Adipocyte (in vitro differentiated cells): ENCODE measurements at regions not wholly inside any gene's neighbourhood (a gene's known extent, or its start where the extent isn't known, plus 50 kb on each side); places are given as distances from the start of the nearest gene placed in this dataset.

Experiments
- DNase-seq: peaks from one replicate; pipeline ENCODE4 v3.0.0-alpha.2; 2015; ENCODE audit warnings: low read depth
- H3K27me3 ChIP-seq: replicated peaks from 2 replicates; pipeline ENCODE4 v1.7.0; 2013; ENCODE audit warnings: mild to moderate bottlenecking, low read length, moderate library complexity; ENCODE audit not compliant: control insufficient read depth, insufficient read depth
- H3K36me3 ChIP-seq: 2 replicates; pipeline ENCODE4 v1.7.0; 2013; ENCODE audit warnings: low read length, mild to moderate bottlenecking, moderate library complexity; ENCODE audit not compliant: control insufficient read depth, insufficient read depth, severe bottlenecking
- H3K4me1 ChIP-seq: 2 replicates; pipeline ENCODE4 v1.7.0; 2013; ENCODE audit warnings: mild to moderate bottlenecking, low read length, moderate library complexity; ENCODE audit not compliant: control insufficient read depth, insufficient read depth
- H3K4me3 ChIP-seq: 2 replicates; pipeline ENCODE4 v1.7.0; 2013; ENCODE audit warnings: mild to moderate bottlenecking, low read length, moderate library complexity
- H3K9ac ChIP-seq: 2 replicates; pipeline ENCODE4 v1.7.0; 2013; ENCODE audit warnings: mild to moderate bottlenecking, low read length, moderate library complexity
- H3K9me3 ChIP-seq: 2 replicates; pipeline ENCODE4 v1.7.0; 2013; ENCODE audit warnings: mild to moderate bottlenecking, low read length, moderate library complexity; ENCODE audit not compliant: control insufficient read depth

- Histone ChIP-seq H3K9me3 (no peaks in the 10 kb centered on the region), H3K27me3 (no peaks in the 10 kb centered on the region), H3K36me3 (no peaks in the 10 kb centered on the region), H3K9ac (no peak overlapping the region), H3K4me3 (no peak overlapping the region), H3K4me1 (peaks cover 46% of the 10 kb centered on the region)
- DNase-seq, result no peak
Measured at GRCh38 chr9:16136451-16136850, 583.6 kb downstream of the CCDC171 start.

GRCh38 chr9:16136961-16137360 lies 584.1 kb downstream of the CCDC171 start:
- peak; percentile 62 for DNase-seq
- Histone ChIP-seq H3K4me1 (peaks cover 46% of the 10 kb centered on the region), H3K4me3 (no peak overlapping the region), H3K36me3 (no peaks in the 10 kb centered on the region), H3K9me3 (no peaks in the 10 kb centered on the region), H3K9ac (no peak overlapping the region), H3K27me3 (no peaks in the 10 kb centered on the region)

GRCh38 chr9:16138561-16139491 lies 586.0 kb downstream of the CCDC171 start:
- Histone ChIP-seq H3K4me3 (no peak overlapping the region), H3K9ac (no peak overlapping the region), H3K27me3 (no peaks in the 10 kb centered on the region), H3K9me3 (no peaks in the 10 kb centered on the region), H3K36me3 (no peaks in the 10 kb centered on the region), H3K4me1 (peaks cover 34% of the 10 kb centered on the region)
- peak; percentile 81 for DNase-seq

GRCh38 chr9:16139774-16140173 lies 586.9 kb downstream of the CCDC171 start:
- DNase-seq, result peak; percentile 22
- Histone ChIP-seq H3K9me3 (no peaks in the 10 kb centered on the region), H3K9ac (no peak overlapping the region), H3K4me1 (peaks cover 34% of the 10 kb centered on the region), H3K27me3 (no peaks in the 10 kb centered on the region), H3K4me3 (no peak overlapping the region), H3K36me3 (no peaks in the 10 kb centered on the region)

- Histone ChIP-seq H3K36me3 (no peaks in the 10 kb centered on the region), H3K9me3 (no peaks in the 10 kb centered on the region), H3K4me3 (no peak overlapping the region), H3K9ac (no peak overlapping the region), H3K27me3 (peaks cover 5% of the 10 kb centered on the region), H3K4me1 (peaks cover 17% of the 10 kb centered on the region)
- no peak for DNase-seq
Measured at GRCh38 chr9:16143310-16143709, 590.5 kb downstream of the CCDC171 start.

GRCh38 chr9:16143947-16144890 lies 591.4 kb downstream of the CCDC171 start:
- Histone ChIP-seq H3K9ac (no peak overlapping the region), H3K4me1 (peaks cover 8% of the 10 kb centered on the region), H3K9me3 (no peaks in the 10 kb centered on the region), H3K4me3 (no peak overlapping the region), H3K36me3 (no peaks in the 10 kb centered on the region), H3K27me3 (peaks cover 5% of the 10 kb centered on the region)
- DNase-seq, result no peak

- Histone ChIP-seq H3K36me3 (no peaks in the 10 kb centered on the region), H3K9me3 (no peaks in the 10 kb centered on the region), H3K27me3 (peaks cover 5% of the 10 kb centered on the region), H3K9ac (no peak overlapping the region), H3K4me3 (no peak overlapping the region), H3K4me1 (no peaks in the 10 kb centered on the region)
- no peak for DNase-seq
Measured at GRCh38 chr9:16145196-16145950, 592.5 kb downstream of the CCDC171 start.

GRCh38 chr9:16147726-16148125 lies 594.9 kb downstream of the CCDC171 start:
- H3K27me3 ChIP-seq, result peaks cover 5% of the 10 kb centered on the region
- no peaks in the 10 kb centered on the region for H3K9me3 ChIP-seq
- DNase-seq, result no peak
- H3K4me1 ChIP-seq, result no peaks in the 10 kb centered on the region
- no peak overlapping the region for H3K4me3 ChIP-seq
- H3K9ac ChIP-seq, result no peak overlapping the region
- no peaks in the 10 kb centered on the region for H3K36me3 ChIP-seq

GRCh38 chr9:16150501-16150900 lies 597.7 kb downstream of the CCDC171 start:
- no peak overlapping the region for H3K4me3 ChIP-seq
- H3K27me3 ChIP-seq, result peaks cover 5% of the 10 kb centered on the region

GRCh38 chr9:16150938-16151650 lies 598.3 kb downstream of the CCDC171 start:
- H3K27me3 ChIP-seq, result peaks cover 2% of the 10 kb centered on the region
- H3K4me3 ChIP-seq, result no peak overlapping the region
- no peak for DNase-seq
- no peak overlapping the region for H3K9ac ChIP-seq
- H3K36me3 ChIP-seq, result no peaks in the 10 kb centered on the region
- peaks cover 8% of the 10 kb centered on the region for H3K4me1 ChIP-seq
- H3K9me3 ChIP-seq, result no peaks in the 10 kb centered on the region

More at GRCh38 chr9:16150501-16150900, 597.7 kb downstream of the CCDC171 start:
- H3K4me1 ChIP-seq, result peaks cover 8% of the 10 kb centered on the region
- H3K9ac ChIP-seq, result no peak overlapping the region
- H3K36me3 ChIP-seq, result no peaks in the 10 kb centered on the region
- no peaks in the 10 kb centered on the region for H3K9me3 ChIP-seq
- DNase-seq, result no peak
